ENCODE measurements at regions not wholly inside any gene's neighbourhood (a gene's known extent, or its start where the extent isn't known, plus 50 kb on each side); places are given as distances from the start of the nearest gene placed in this dataset.
"Not testable (repeated sequence)": the region's sequence is repeated elsewhere in the genome, so short reads cannot be mapped to it uniquely, and the experiment has no call there.

DNA sequence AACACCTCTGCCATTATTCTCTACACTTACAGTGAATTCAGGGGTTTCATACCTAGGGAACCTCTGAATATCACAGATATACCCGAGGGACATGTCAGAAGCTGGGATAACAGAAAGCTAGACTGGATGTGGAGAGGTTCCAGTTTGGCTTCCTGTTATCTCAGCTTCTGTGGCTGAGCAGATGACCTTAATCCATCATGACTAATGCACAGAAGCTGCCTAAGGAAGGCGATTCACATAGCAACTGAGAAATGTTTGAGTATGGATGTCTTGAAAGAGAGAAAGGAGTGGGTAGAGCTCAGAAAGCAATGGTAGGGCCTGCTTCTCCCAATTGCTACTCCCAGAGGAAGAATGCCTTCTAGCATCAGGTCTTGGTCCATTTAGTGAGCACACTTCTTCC is 187.6 kb downstream of the RMST start:
- Mint-ChIP-seq H3K9me3 (peaks cover 17% of the 10 kb centered on the region), H3K4me3 (no peak overlapping the region), H3K4me1 (no peaks in the 10 kb centered on the region), H3K27me3 (ENCODE audit: insufficient read depth, low read depth) (peaks cover 2% of the 10 kb centered on the region), H3K27ac (no peak overlapping the region), H3K36me3 (peaks cover 3% of the 10 kb centered on the region)
- no peak for TF ChIP-seq EZH2phosphoT487 (IDR thresholded peaks at IDR 0.05)
- TF ChIP-seq, protein P1, sequence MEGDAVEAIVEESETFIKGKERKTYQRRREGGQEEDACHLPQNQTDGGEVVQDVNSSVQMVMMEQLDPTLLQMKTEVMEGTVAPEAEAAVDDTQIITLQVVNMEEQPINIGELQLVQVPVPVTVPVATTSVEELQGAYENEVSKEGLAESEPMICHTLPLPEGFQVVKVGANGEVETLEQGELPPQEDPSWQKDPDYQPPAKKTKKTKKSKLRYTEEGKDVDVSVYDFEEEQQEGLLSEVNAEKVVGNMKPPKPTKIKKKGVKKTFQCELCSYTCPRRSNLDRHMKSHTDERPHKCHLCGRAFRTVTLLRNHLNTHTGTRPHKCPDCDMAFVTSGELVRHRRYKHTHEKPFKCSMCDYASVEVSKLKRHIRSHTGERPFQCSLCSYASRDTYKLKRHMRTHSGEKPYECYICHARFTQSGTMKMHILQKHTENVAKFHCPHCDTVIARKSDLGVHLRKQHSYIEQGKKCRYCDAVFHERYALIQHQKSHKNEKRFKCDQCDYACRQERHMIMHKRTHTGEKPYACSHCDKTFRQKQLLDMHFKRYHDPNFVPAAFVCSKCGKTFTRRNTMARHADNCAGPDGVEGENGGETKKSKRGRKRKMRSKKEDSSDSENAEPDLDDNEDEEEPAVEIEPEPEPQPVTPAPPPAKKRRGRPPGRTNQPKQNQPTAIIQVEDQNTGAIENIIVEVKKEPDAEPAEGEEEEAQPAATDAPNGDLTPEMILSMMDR (IDR thresholded peaks at IDR 0.05) = no peak
- no peak for TF ChIP-seq EZH2 (IDR thresholded peaks at IDR 0.05)
- Histone ChIP-seq H3K36me3 (no peaks in the 10 kb centered on the region), H3K9ac (no peak overlapping the region), H3K27me3 (no peaks in the 10 kb centered on the region), H3K4me3 (no peak overlapping the region), H4K20me1 (ENCODE audit: low read depth) (no peaks in the 10 kb centered on the region), H2AFZ (replicated peaks) (no peak overlapping the region), H3K4me1 (no peaks in the 10 kb centered on the region), H3K4me2 (no peak overlapping the region), H3K27ac (no peak overlapping the region), H3F3A (ENCODE audit: low read depth) (no peaks in the 10 kb centered on the region), H3K9me3 (ENCODE audit: low read depth) (peaks cover 6% of the 10 kb centered on the region), H3K79me2 (ENCODE audit: low read depth) (no peaks in the 10 kb centered on the region)
- no peak for DNase-seq (ENCODE audit: low spot score)

DNA sequence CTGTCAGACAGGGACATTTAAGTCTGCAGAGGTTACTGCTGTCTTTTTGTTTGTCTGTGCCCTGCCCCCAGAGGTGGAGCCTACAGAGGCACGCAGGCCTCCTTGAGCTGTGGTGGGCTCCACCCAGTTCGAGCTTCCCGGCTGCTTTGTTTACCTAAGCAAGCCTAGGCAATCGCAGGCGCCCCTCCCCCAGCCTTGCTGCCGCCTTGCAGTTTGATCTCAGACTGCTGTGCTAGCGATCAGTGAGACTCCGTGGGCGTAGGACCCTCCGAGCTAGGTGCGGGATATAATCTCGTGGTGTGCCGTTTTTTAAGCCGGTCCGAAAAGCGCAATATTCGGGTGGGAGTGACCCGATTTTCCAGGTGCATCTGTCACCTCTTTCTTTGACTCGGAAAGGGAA is 193.9 kb downstream of the RMST start:
- not testable (repeated sequence) for H3K36me3 ChIP-seq; H3K4me1 Mint-ChIP-seq; H3K36me3 Mint-ChIP-seq; H3K9me3 ChIP-seq (ENCODE audit: low read depth); H3K27me3 ChIP-seq; H3K9ac ChIP-seq; H4K20me1 ChIP-seq (ENCODE audit: low read depth); H3K27ac ChIP-seq; H3K4me3 Mint-ChIP-seq; H2AFZ ChIP-seq (replicated peaks); H3K27ac Mint-ChIP-seq; H3K79me2 ChIP-seq (ENCODE audit: low read depth); H3K4me3 ChIP-seq; H3F3A ChIP-seq (ENCODE audit: low read depth); DNase-seq (ENCODE audit: low spot score); H3K27me3 Mint-ChIP-seq (ENCODE audit: insufficient read depth, low read depth); H3K4me2 ChIP-seq; H3K4me1 ChIP-seq
- peaks cover 12% of the 10 kb centered on the region for H3K9me3 Mint-ChIP-seq

DNA sequence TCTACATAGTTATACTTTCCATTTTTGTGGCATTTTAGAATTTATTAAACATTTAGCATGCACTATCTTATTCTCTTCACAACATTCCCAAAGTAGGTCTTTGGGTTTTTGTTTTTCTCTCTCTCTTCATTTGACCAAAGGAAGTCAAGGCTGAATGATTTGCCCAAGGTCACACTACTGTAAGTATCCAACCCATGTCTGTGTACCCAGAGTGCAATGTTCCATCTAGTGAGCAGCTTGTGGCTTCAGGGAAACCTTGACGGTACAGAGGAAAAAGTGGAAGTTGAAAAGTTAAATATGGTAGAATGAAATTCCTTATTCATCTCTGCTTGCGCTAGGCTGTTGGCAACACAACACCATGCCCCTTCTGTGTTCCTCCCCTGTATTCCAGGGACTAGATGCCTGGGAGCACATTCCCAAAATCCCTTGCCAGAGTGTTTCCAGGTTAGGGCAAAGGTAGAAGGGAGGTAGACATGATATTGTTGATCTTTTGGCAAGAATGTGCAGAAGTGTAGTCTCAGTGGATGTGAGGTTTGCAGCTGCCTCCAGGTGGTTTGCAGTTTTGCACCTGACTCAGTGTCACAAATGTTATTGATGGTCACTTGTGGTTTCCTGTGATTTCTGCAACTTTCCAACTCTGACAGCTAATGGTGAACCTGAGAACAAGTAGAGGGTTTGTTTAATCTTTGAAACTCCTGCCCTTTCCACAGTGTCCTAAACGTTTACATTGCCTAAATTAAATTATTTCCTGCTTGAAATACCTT is 196.7 kb downstream of the RMST start:
- no peak for DNase-seq (ENCODE audit: low spot score)
- Histone ChIP-seq H3K9ac (no peak overlapping the region), H3K79me2 (ENCODE audit: low read depth) (no peaks in the 10 kb centered on the region), H3F3A (ENCODE audit: low read depth) (no peaks in the 10 kb centered on the region), H3K27me3 (no peaks in the 10 kb centered on the region), H3K4me2 (no peak overlapping the region), H3K9me3 (ENCODE audit: low read depth) (no peaks in the 10 kb centered on the region), H3K27ac (no peak overlapping the region), H2AFZ (replicated peaks) (no peak overlapping the region), H3K36me3 (no peaks in the 10 kb centered on the region), H3K4me1 (no peaks in the 10 kb centered on the region), H3K4me3 (no peak overlapping the region), H4K20me1 (ENCODE audit: low read depth) (no peaks in the 10 kb centered on the region)
- no peaks in the 10 kb centered on the region for H3K36me3 Mint-ChIP-seq
- H3K9me3 Mint-ChIP-seq = peaks cover 20% of the 10 kb centered on the region
- no peak for TF ChIP-seq EZH2 (IDR thresholded peaks at IDR 0.05)
- TF ChIP-seq EZH2phosphoT487 (IDR thresholded peaks at IDR 0.05) = no peak
- TF ChIP-seq, protein P1 (IDR thresholded peaks at IDR 0.05) = no peak
- H3K27me3 Mint-ChIP-seq (ENCODE audit: insufficient read depth, low read depth) = no peaks in the 10 kb centered on the region
- no peak overlapping the region for H3K4me3 Mint-ChIP-seq
- H3K4me1 Mint-ChIP-seq = no peaks in the 10 kb centered on the region
- no peak overlapping the region for H3K27ac Mint-ChIP-seq

DNA sequence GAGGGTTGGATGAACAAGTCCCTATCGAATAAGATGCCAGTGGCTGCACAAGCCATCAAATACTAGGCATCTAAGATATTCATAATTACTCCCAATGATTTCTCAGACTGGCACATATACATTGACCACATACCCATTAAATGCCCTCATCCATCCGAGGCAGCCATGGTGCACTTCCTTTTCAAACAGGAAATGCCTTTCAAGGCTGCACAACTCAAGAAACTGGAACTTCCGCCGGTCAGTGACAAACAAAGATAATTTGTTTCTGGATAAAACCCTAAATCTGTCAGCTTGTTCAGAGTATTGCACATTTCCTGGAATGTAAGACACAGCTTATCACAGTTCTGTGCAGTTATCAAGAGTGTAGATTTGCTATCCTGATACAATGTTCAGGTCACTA is 203.7 kb downstream of the RMST start:
- no peaks in the 10 kb centered on the region for H3F3A ChIP-seq (ENCODE audit: low read depth)
- no peak for TF ChIP-seq EZH2phosphoT487 (IDR thresholded peaks at IDR 0.05)
- TF ChIP-seq, protein P1 (IDR thresholded peaks at IDR 0.05) = no peak
- no peak for TF ChIP-seq EZH2 (IDR thresholded peaks at IDR 0.05)
- H3K9ac ChIP-seq = no peak overlapping the region
- no peak overlapping the region for H3K4me3 Mint-ChIP-seq
- H3K36me3 Mint-ChIP-seq = no peaks in the 10 kb centered on the region
- H3K27me3 ChIP-seq = no peaks in the 10 kb centered on the region
- peaks cover 8% of the 10 kb centered on the region for H3K4me1 ChIP-seq
- no peak overlapping the region for H3K4me3 ChIP-seq
- no peaks in the 10 kb centered on the region for H3K9me3 ChIP-seq (ENCODE audit: low read depth)
- H3K4me2 ChIP-seq = no peak overlapping the region
- no peaks in the 10 kb centered on the region for H3K79me2 ChIP-seq (ENCODE audit: low read depth)
- peaks cover 3% of the 10 kb centered on the region for H3K4me1 Mint-ChIP-seq
- H3K36me3 ChIP-seq = no peaks in the 10 kb centered on the region
- H3K27ac Mint-ChIP-seq = no peak overlapping the region
- H2AFZ ChIP-seq (replicated peaks) = peak overlapping the region; percentile 68
- no peak overlapping the region for H3K27ac ChIP-seq
- H4K20me1 ChIP-seq (ENCODE audit: low read depth) = no peaks in the 10 kb centered on the region
- H3K9me3 Mint-ChIP-seq = peaks cover 8% of the 10 kb centered on the region
- DNase-seq (ENCODE audit: low spot score) = no peak
- H3K27me3 Mint-ChIP-seq (ENCODE audit: insufficient read depth, low read depth) = no peaks in the 10 kb centered on the region
